ENCODE measurements at regions not wholly inside any gene's neighbourhood (a gene's known extent, or its start where the extent isn't known, plus 50 kb on each side); places are given as distances from the start of the nearest gene placed in this dataset.

GRCh38 chr5:175045820-175046219, 321.4 kb downstream of the MSX2 start:
- TF ChIP-seq, protein P1, sequence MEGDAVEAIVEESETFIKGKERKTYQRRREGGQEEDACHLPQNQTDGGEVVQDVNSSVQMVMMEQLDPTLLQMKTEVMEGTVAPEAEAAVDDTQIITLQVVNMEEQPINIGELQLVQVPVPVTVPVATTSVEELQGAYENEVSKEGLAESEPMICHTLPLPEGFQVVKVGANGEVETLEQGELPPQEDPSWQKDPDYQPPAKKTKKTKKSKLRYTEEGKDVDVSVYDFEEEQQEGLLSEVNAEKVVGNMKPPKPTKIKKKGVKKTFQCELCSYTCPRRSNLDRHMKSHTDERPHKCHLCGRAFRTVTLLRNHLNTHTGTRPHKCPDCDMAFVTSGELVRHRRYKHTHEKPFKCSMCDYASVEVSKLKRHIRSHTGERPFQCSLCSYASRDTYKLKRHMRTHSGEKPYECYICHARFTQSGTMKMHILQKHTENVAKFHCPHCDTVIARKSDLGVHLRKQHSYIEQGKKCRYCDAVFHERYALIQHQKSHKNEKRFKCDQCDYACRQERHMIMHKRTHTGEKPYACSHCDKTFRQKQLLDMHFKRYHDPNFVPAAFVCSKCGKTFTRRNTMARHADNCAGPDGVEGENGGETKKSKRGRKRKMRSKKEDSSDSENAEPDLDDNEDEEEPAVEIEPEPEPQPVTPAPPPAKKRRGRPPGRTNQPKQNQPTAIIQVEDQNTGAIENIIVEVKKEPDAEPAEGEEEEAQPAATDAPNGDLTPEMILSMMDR (IDR thresholded peaks at IDR 0.05) = no peak
- TF ChIP-seq POLR2A (IDR thresholded peaks at IDR 0.05) = no peak
- TF ChIP-seq EP300 (IDR thresholded peaks at IDR 0.05) = no peak

Data from ovary (tissue), 3 donors.